CD8-positive, alpha-beta memory T cell (primary cell): ENCODE measurements at regions not wholly inside any gene's neighbourhood (a gene's known extent, or its start where the extent isn't known, plus 50 kb on each side); places are given as distances from the start of the nearest gene placed in this dataset.

ENCODE experiments used
- CTCF ChIA-PET: fragments of 350-600 bp; sonication (Branson Sonifier 250); formaldehyde crosslinking; loops from one replicate; lab custom pipeline; 2021; ENCODE audit warnings: antibody characterized with exemption; lab: Charles Lee
- POLR2A ChIA-PET: fragments of 350-600 bp; sonication (Branson Sonifier 250); formaldehyde crosslinking; loops from one replicate; lab custom pipeline; 2021; ENCODE audit warnings: antibody characterized with exemption; lab: Charles Lee
- DNase-seq, 5 donors: peaks; one replicate each; pipeline versions ENCODE4 v3.0.0 to v3.0.0-alpha.2; 2020 to 2022; ENCODE audit warnings: mixed read lengths in 1 of 5
- H3K27ac ChIP-seq: one replicate; pipeline ENCODE4 v1.7.0; 2013; ENCODE audit warnings: low read depth, mild to moderate bottlenecking, low read length, moderate library complexity
- H3K27me3 ChIP-seq: 2 replicates; pipeline ENCODE4 v1.7.0; 2013; ENCODE audit warnings: low read length, mild to moderate bottlenecking; ENCODE audit not compliant: insufficient read depth, poor library complexity, severe bottlenecking
- H3K36me3 ChIP-seq: 2 replicates; pipeline ENCODE4 v1.7.0; 2013; ENCODE audit warnings: mild to moderate bottlenecking, low read length, moderate library complexity; ENCODE audit not compliant: insufficient read depth
- H3K4me1 ChIP-seq: 2 replicates; pipeline ENCODE4 v1.7.0; 2013; ENCODE audit warnings: mild to moderate bottlenecking, low read length, moderate library complexity; ENCODE audit not compliant: insufficient read depth
- H3K4me3 ChIP-seq: 2 replicates; pipeline ENCODE4 v1.7.0; 2013; ENCODE audit warnings: mild to moderate bottlenecking, low read length
- H3K9me3 ChIP-seq: 2 replicates; pipeline ENCODE4 v1.7.0; 2013; ENCODE audit warnings: mild to moderate bottlenecking, low read length
- H3K27ac Mint-ChIP-seq, 8 donors: one replicate each; pipeline ENCODE4 v1.8.0; 2020 to 2021; ENCODE audit warnings: mixed read lengths in 8 of 8, mild to moderate bottlenecking in 6 of 8, inconsistent platforms in 3 of 8, moderate library complexity in 3 of 8
- H3K27me3 Mint-ChIP-seq, 2 donors: one replicate each; pipeline ENCODE4 v1.8.0; 2020 to 2021; ENCODE audit warnings: mixed read lengths in 2 of 2, mild to moderate bottlenecking in 1 of 2, moderate library complexity in 1 of 2
- H3K36me3 Mint-ChIP-seq, 3 donors: one replicate each; pipeline ENCODE4 v1.8.0; 2020 to 2021; ENCODE audit warnings: mixed read lengths in 3 of 3, inconsistent platforms in 1 of 3, mild to moderate bottlenecking in 1 of 3
- H3K4me1 Mint-ChIP-seq, 3 donors: one replicate each; pipeline ENCODE4 v1.8.0; 2020 to 2021; ENCODE audit warnings: mixed read lengths in 3 of 3, inconsistent platforms in 1 of 3, mild to moderate bottlenecking in 1 of 3
- H3K4me3 Mint-ChIP-seq, 7 donors: one replicate each; pipeline ENCODE4 v1.8.0; 2020 to 2021; ENCODE audit warnings: mixed read lengths in 7 of 7, mild to moderate bottlenecking in 6 of 7, moderate library complexity in 4 of 7, inconsistent platforms in 2 of 7
- H3K9me3 Mint-ChIP-seq, 5 donors: one replicate each; pipeline ENCODE4 v1.8.0; 2020 to 2022; ENCODE audit warnings: mixed read lengths in 5 of 5, mild to moderate bottlenecking in 3 of 5, moderate library complexity in 2 of 5, inconsistent platforms in 1 of 5

- no peak overlapping the region for H3K27ac ChIP-seq
- no peaks in the 10 kb centered on the region for H3K9me3 ChIP-seq
- H3K9me3 Mint-ChIP-seq: peaks cover 0 to 14% (median 0%) of the 10 kb centered on the region in 5 donors
- ChIA-PET CTCF (no interaction called here), POLR2A (no interaction called here)
- no peaks in the 10 kb centered on the region for H3K27me3 Mint-ChIP-seq
- no peak overlapping the region for H3K4me3 ChIP-seq
- no peak overlapping the region for H3K27ac Mint-ChIP-seq
- H3K36me3 ChIP-seq: no peaks in the 10 kb centered on the region
- H3K4me1 ChIP-seq: no peaks in the 10 kb centered on the region
- H3K4me1 Mint-ChIP-seq: no peaks in the 10 kb centered on the region
- H3K4me3 Mint-ChIP-seq: no peak overlapping the region
- DNase-seq: no peak
- no peaks in the 10 kb centered on the region for H3K27me3 ChIP-seq
- no peaks in the 10 kb centered on the region for H3K36me3 Mint-ChIP-seq
Observed at GRCh38 chr3:103699228-103699627, 1264.4 kb downstream of the ZPLD1 start.

GRCh38 chr3:103705641-103706040 lies 1270.8 kb downstream of the ZPLD1 start:
- Mint-ChIP-seq H3K27ac (no peak overlapping the region), H3K4me3 (no peak overlapping the region), H3K27me3 (no peaks in the 10 kb centered on the region), H3K9me3 (peaks cover 0 to 7% (median 0%) of the 10 kb centered on the region in 5 donors), H3K4me1 (no peaks in the 10 kb centered on the region), H3K36me3 (no peaks in the 10 kb centered on the region)
- Histone ChIP-seq H3K27me3 (no peaks in the 10 kb centered on the region), H3K27ac (no peak overlapping the region), H3K4me1 (no peaks in the 10 kb centered on the region), H3K4me3 (no peak overlapping the region), H3K9me3 (no peaks in the 10 kb centered on the region), H3K36me3 (no peaks in the 10 kb centered on the region)
- ChIA-PET CTCF (no interaction called here), POLR2A (no interaction called here)
- no peak for DNase-seq

- CTCF ChIA-PET: no interaction called here
- no peaks in the 10 kb centered on the region for H3K4me1 ChIP-seq
- H3K9me3 Mint-ChIP-seq: peaks cover 0 to 5% (median 0%) of the 10 kb centered on the region in 5 donors
- H3K4me1 Mint-ChIP-seq: no peaks in the 10 kb centered on the region
- H3K27me3 Mint-ChIP-seq: no peaks in the 10 kb centered on the region
- POLR2A ChIA-PET: no interaction called here
- no peak overlapping the region for H3K27ac Mint-ChIP-seq
- no peak for DNase-seq
- H3K36me3 Mint-ChIP-seq: no peaks in the 10 kb centered on the region
- H3K4me3 Mint-ChIP-seq: no peak overlapping the region
- no peaks in the 10 kb centered on the region for H3K27me3 ChIP-seq
- H3K27ac ChIP-seq: no peak overlapping the region
- H3K36me3 ChIP-seq: no peaks in the 10 kb centered on the region
- no peaks in the 10 kb centered on the region for H3K9me3 ChIP-seq
- H3K4me3 ChIP-seq: no peak overlapping the region
Observed at GRCh38 chr3:103706671-103707070, 1271.9 kb downstream of the ZPLD1 start.

GRCh38 chr3:103711670-103712069 lies 1276.9 kb downstream of the ZPLD1 start:
- H3K9me3 ChIP-seq: no peaks in the 10 kb centered on the region
- Mint-ChIP-seq H3K27ac (no peak overlapping the region), H3K4me1 (no peaks in the 10 kb centered on the region), H3K27me3 (no peaks in the 10 kb centered on the region), H3K36me3 (no peaks in the 10 kb centered on the region), H3K9me3 (peaks cover 0 to 21% (median 2%) of the 10 kb centered on the region in 5 donors), H3K4me3 (no peak overlapping the region)
- no peak overlapping the region for H3K4me3 ChIP-seq
- H3K27ac ChIP-seq: no peak overlapping the region
- no peak for DNase-seq
- no peaks in the 10 kb centered on the region for H3K4me1 ChIP-seq
- ChIA-PET POLR2A (no interaction called here), CTCF (no interaction called here)
- no peaks in the 10 kb centered on the region for H3K27me3 ChIP-seq
- no peaks in the 10 kb centered on the region for H3K36me3 ChIP-seq

GRCh38 chr3:103712320-103713008 lies 1277.6 kb downstream of the ZPLD1 start:
- no peak overlapping the region for H3K4me3 ChIP-seq
- no peaks in the 10 kb centered on the region for H3K36me3 Mint-ChIP-seq
- no peaks in the 10 kb centered on the region for H3K9me3 ChIP-seq
- no peak overlapping the region for H3K4me3 Mint-ChIP-seq
- ChIA-PET CTCF (no interaction called here), POLR2A (no interaction called here)
- no peaks in the 10 kb centered on the region for H3K27me3 ChIP-seq
- H3K27ac ChIP-seq: no peak overlapping the region
- H3K4me1 ChIP-seq: no peaks in the 10 kb centered on the region
- no peaks in the 10 kb centered on the region for H3K27me3 Mint-ChIP-seq
- H3K36me3 ChIP-seq: no peaks in the 10 kb centered on the region
- DNase-seq: no peak
- no peaks in the 10 kb centered on the region for H3K4me1 Mint-ChIP-seq
- no peak overlapping the region for H3K27ac Mint-ChIP-seq
- H3K9me3 Mint-ChIP-seq: peaks cover 0 to 21% (median 2%) of the 10 kb centered on the region in 5 donors

- no peaks in the 10 kb centered on the region for H3K27me3 ChIP-seq
- CTCF ChIA-PET: no interaction called here
- no peak overlapping the region for H3K27ac ChIP-seq
- Mint-ChIP-seq H3K27ac (no peak overlapping the region), H3K27me3 (no peaks in the 10 kb centered on the region), H3K9me3 (peaks cover 2 to 14% (median 3%) of the 10 kb centered on the region in 5 donors), H3K4me3 (no peak overlapping the region), H3K36me3 (no peaks in the 10 kb centered on the region), H3K4me1 (no peaks in the 10 kb centered on the region)
- H3K9me3 ChIP-seq: no peaks in the 10 kb centered on the region
- POLR2A ChIA-PET: no interaction called here
- no peaks in the 10 kb centered on the region for H3K4me1 ChIP-seq
- no peak overlapping the region for H3K4me3 ChIP-seq
- H3K36me3 ChIP-seq: no peaks in the 10 kb centered on the region
- no peak for DNase-seq
Observed at GRCh38 chr3:103729547-103729946, 1294.7 kb downstream of the ZPLD1 start.

- Histone ChIP-seq H3K4me3 (no peak overlapping the region), H3K9me3 (no peaks in the 10 kb centered on the region), H3K4me1 (no peaks in the 10 kb centered on the region), H3K27ac (no peak overlapping the region), H3K27me3 (no peaks in the 10 kb centered on the region), H3K36me3 (no peaks in the 10 kb centered on the region)
- CTCF ChIA-PET: no interaction called here
- Mint-ChIP-seq H3K4me3 (no peak overlapping the region), H3K27me3 (no peaks in the 10 kb centered on the region), H3K4me1 (no peaks in the 10 kb centered on the region), H3K9me3 (peaks cover 1 to 17% (median 2%) of the 10 kb centered on the region in 5 donors), H3K27ac (no peak overlapping the region), H3K36me3 (no peaks in the 10 kb centered on the region)
- no peak for DNase-seq
- POLR2A ChIA-PET: no interaction called here
Observed at GRCh38 chr3:103730744-103731143, 1295.9 kb downstream of the ZPLD1 start.

GRCh38 chr3:103752986-103753385 lies 1318.2 kb downstream of the ZPLD1 start:
- Histone ChIP-seq H3K27ac (no peak overlapping the region), H3K9me3 (no peaks in the 10 kb centered on the region), H3K36me3 (no peaks in the 10 kb centered on the region), H3K4me3 (no peak overlapping the region), H3K4me1 (no peaks in the 10 kb centered on the region), H3K27me3 (no peaks in the 10 kb centered on the region)
- no peak for DNase-seq
- no peak overlapping the region for H3K4me3 Mint-ChIP-seq
- POLR2A ChIA-PET: no interaction called here
- H3K27me3 Mint-ChIP-seq: no peaks in the 10 kb centered on the region
- no peaks in the 10 kb centered on the region for H3K4me1 Mint-ChIP-seq
- CTCF ChIA-PET: no interaction called here
- no peak overlapping the region for H3K27ac Mint-ChIP-seq
- H3K36me3 Mint-ChIP-seq: no peaks in the 10 kb centered on the region
- H3K9me3 Mint-ChIP-seq: peaks cover 0 to 3% (median 0%) of the 10 kb centered on the region in 5 donors
